ENCODE measurements at regions not wholly inside any gene's neighbourhood (a gene's known extent, or its start where the extent isn't known, plus 50 kb on each side); places are given as distances from the start of the nearest gene placed in this dataset.

- H3K4me1 ChIP-seq (ENCODE audit: control insufficient read depth, insufficient read depth, low read length): no peaks in the 10 kb centered on the region
- no peaks in the 10 kb centered on the region for H3K36me3 ChIP-seq (ENCODE audit: control insufficient read depth in 2 of 2, insufficient read depth in 1 of 2, low read length in 2 of 2)
- H3K9me3 ChIP-seq (ENCODE audit: control insufficient read depth, insufficient read depth, low read depth, low read length): no peaks in the 10 kb centered on the region
- POLR2A ChIA-PET: no interaction called here
- CTCF ChIA-PET: no interaction called here
- H3K27ac ChIP-seq (ENCODE audit: extremely low read depth, low read depth, low read length): no peak overlapping the region
- no peak for TF ChIP-seq KLF8 (tag by site-specific recombination; IDR thresholded peaks at IDR 0.05)
- no peak for TF ChIP-seq ZBTB49 (tag by site-specific recombination; IDR thresholded peaks at IDR 0.05; ENCODE audit: low read depth)
- no peak for TF ChIP-seq ZNF10 (tag by site-specific recombination; IDR thresholded peaks at IDR 0.05)
- no peak for TF ChIP-seq ZFP41 (tag by site-specific recombination; IDR thresholded peaks at IDR 0.05; ENCODE audit: borderline replicate concordance)
- H3K4me3 ChIP-seq (ENCODE audit: low read depth, low read length): no peak overlapping the region
Observed at GRCh38 chr14:97217111-97217885, 420.1 kb downstream of the VRK1 start.

- no peak for TF ChIP-seq ZNF280C (tag by site-specific recombination; IDR thresholded peaks at IDR 0.05)
- no peak for TF ChIP-seq TRIM28 (IDR thresholded peaks at IDR 0.05; ENCODE audit: borderline replicate concordance, low read length)
- TF ChIP-seq ZNF366 (tag by site-specific recombination; conservative IDR thresholded peaks at IDR 0.05): no peak
- no peak for TF ChIP-seq KLF16 (tag by site-specific recombination; IDR thresholded peaks at IDR 0.05)
- no peak for TF ChIP-seq ZNF843 (tag by site-specific recombination; IDR thresholded peaks at IDR 0.05)
- Histone ChIP-seq H3K27ac (ENCODE audit: extremely low read depth, low read depth, low read length) (no peak overlapping the region), H3K4me3 (ENCODE audit: low read depth, low read length) (no peak overlapping the region), H3K9me3 (ENCODE audit: control insufficient read depth, insufficient read depth, low read depth, low read length) (no peaks in the 10 kb centered on the region), H3K36me3 (ENCODE audit: control insufficient read depth in 2 of 2, insufficient read depth in 1 of 2, low read length in 2 of 2) (no peaks in the 10 kb centered on the region), H3K4me1 (ENCODE audit: control insufficient read depth, insufficient read depth, low read length) (no peaks in the 10 kb centered on the region)
- POLR2A ChIA-PET: no interaction called here
- CTCF ChIA-PET: interaction anchor here (0.7 kb wide), 1 partner anchor 652 kb away, joined by 3 read pairs; no protein-coding TSS in a partner anchor
Observed at GRCh38 chr14:97218274-97218673, 421.1 kb downstream of the VRK1 start.

GRCh38 chr14:97218691-97219430 lies 421.7 kb downstream of the VRK1 start:
- no peak overlapping the region for H3K27ac ChIP-seq (ENCODE audit: extremely low read depth, low read depth, low read length)
- no peak overlapping the region for H3K4me3 ChIP-seq (ENCODE audit: low read depth, low read length)
- H3K4me1 ChIP-seq (ENCODE audit: control insufficient read depth, insufficient read depth, low read length): no peaks in the 10 kb centered on the region
- POLR2A ChIA-PET: interaction anchor here (0.7 kb wide), 1 partner anchor 203 kb away, joined by 4 read pairs; no protein-coding TSS in a partner anchor
- no peaks in the 10 kb centered on the region for H3K36me3 ChIP-seq (ENCODE audit: control insufficient read depth in 2 of 2, insufficient read depth in 1 of 2, low read length in 2 of 2)
- TF ChIP-seq ZNF175 (tag by site-specific recombination; IDR thresholded peaks at IDR 0.05): no peak
- TF ChIP-seq PRDM4 (tag by site-specific recombination; IDR thresholded peaks at IDR 0.05): no peak
- no peak for TF ChIP-seq ZNF596 (tag by site-specific recombination; IDR thresholded peaks at IDR 0.05)
- TF ChIP-seq ZNF174 (tag by site-specific recombination; IDR thresholded peaks at IDR 0.05): no peak
- TF ChIP-seq ZNF354C (tag by site-specific recombination; IDR thresholded peaks at IDR 0.05; ENCODE audit: borderline replicate concordance, low read depth): no peak
- TF ChIP-seq ZNF239 (tag by site-specific recombination; IDR thresholded peaks at IDR 0.05): no peak
- TF ChIP-seq ZNF138 (tag by site-specific recombination; IDR thresholded peaks at IDR 0.05; ENCODE audit: borderline replicate concordance): no peak
- TF ChIP-seq ZNF202 (tag by site-specific recombination; IDR thresholded peaks at IDR 0.05; ENCODE audit: borderline replicate concordance): no peak
- no peak for TF ChIP-seq ZNF24 (tag by site-specific recombination; IDR thresholded peaks at IDR 0.05)
- no peak for TF ChIP-seq ZFP69B (tag by site-specific recombination; IDR thresholded peaks at IDR 0.05)
- no peak for TF ChIP-seq INSM2 (tag by site-specific recombination; IDR thresholded peaks at IDR 0.05)
- no peak for TF ChIP-seq BCL11A (tag by site-specific recombination; IDR thresholded peaks at IDR 0.05; ENCODE audit: low read depth)
- TF ChIP-seq KLF7 (tag by site-specific recombination; IDR thresholded peaks at IDR 0.05; ENCODE audit: borderline replicate concordance): no peak
- CTCF ChIA-PET: interaction anchor here (0.6 to 0.7 kb wide), 2 partner anchors 653 to 1682 kb away, joined by 3 read pairs; no protein-coding TSS in a partner anchor
- no peaks in the 10 kb centered on the region for H3K9me3 ChIP-seq (ENCODE audit: control insufficient read depth, insufficient read depth, low read depth, low read length)
